ENCODE measurements at regions not wholly inside any gene's neighbourhood (a gene's known extent, or its start where the extent isn't known, plus 50 kb on each side); places are given as distances from the start of the nearest gene placed in this dataset.

- ATAC-seq = peak; percentile 44
- intact Hi-C loops (cut with DNase I) = no loop called here
- peak overlapping the region; percentile 6 to 17 for H3K4me3 ChIP-seq
- peak overlapping the region; percentile 57 to 63 for H3K27ac ChIP-seq
- H3K36me3 ChIP-seq = no peaks in the 10 kb centered on the region
- no peak for TF ChIP-seq CTCF (IDR thresholded peaks at IDR 0.05)
- no peaks in the 10 kb centered on the region for H3K9me3 ChIP-seq
- peaks cover 0 to 12% of the 10 kb centered on the region in 2 donors for H3K27me3 ChIP-seq
- H3K4me1 ChIP-seq = peaks cover 0 to 16% of the 10 kb centered on the region in 2 donors
- peak in 2 of 4 donors; percentile 55 to 69 for DNase-seq
These were observed 180.6 kb downstream of the FOXA2 start for GRCh38 chr20:22403632-22404361.

DNA sequence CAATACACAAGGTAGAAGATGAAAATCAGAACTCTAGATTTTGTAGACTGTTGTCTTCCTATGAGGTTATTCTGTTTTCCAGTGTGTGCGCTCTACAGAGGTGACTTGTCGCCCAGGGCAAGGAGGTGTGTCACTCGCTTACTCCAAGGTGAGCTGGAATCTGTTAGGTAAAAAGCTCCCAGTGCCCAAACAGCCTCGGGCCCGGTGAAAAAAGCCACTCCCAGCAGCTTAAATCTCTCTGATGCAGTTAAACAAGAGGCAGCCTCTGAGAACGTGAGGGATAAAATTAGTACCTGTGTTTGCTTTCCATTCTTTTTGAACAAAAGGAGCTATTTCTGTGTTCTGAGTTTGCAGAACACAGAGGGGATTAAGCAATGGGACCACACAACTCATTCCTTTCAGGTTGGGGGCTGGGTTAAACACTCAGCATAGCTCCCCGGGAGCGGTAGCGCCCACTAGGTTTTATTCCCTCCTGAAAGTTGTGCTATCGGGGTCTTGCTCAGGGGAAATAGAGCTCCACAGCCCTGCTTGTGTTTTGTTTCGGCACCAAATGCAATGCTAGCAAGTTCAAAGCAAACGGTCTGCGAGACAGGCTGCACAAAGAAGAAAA, 181.2 kb downstream of the FOXA2 start:
- ATAC-seq = peak; percentile 82
- Histone ChIP-seq H3K27me3 (peaks cover 0 to 12% of the 10 kb centered on the region in 2 donors), H3K9me3 (no peaks in the 10 kb centered on the region), H3K4me3 (peak overlapping the region; percentile 6 to 17), H3K27ac (peak overlapping the region; percentile 57 to 63), H3K36me3 (no peaks in the 10 kb centered on the region), H3K4me1 (peaks cover 0 to 16% of the 10 kb centered on the region in 2 donors)
- intact Hi-C loops (cut with DNase I) = no loop called here
- peak in 3 of 4 donors; percentile 28 to 52 (median 51) for DNase-seq
- no peak for TF ChIP-seq CTCF (IDR thresholded peaks at IDR 0.05)

GRCh38 chr20:22402550-22402949, 181.8 kb downstream of the FOXA2 start:
- Histone ChIP-seq H3K36me3 (no peaks in the 10 kb centered on the region), H3K4me3 (no peak overlapping the region), H3K27me3 (peaks cover 0 to 12% of the 10 kb centered on the region in 2 donors), H3K4me1 (peaks cover 0 to 16% of the 10 kb centered on the region in 2 donors), H3K27ac (no peak overlapping the region), H3K9me3 (no peaks in the 10 kb centered on the region)
- intact Hi-C loops (cut with DNase I) = no loop called here
- ATAC-seq = no peak
- TF ChIP-seq CTCF (IDR thresholded peaks at IDR 0.05) = no peak
- no peak for DNase-seq

GRCh38 chr20:22400440-22400839, 183.9 kb downstream of the FOXA2 start:
- Histone ChIP-seq H3K36me3 (no peaks in the 10 kb centered on the region), H3K4me1 (peaks cover 0 to 16% of the 10 kb centered on the region in 2 donors), H3K27ac (no peak overlapping the region), H3K4me3 (no peak overlapping the region), H3K27me3 (peaks cover 0 to 12% of the 10 kb centered on the region in 2 donors), H3K9me3 (no peaks in the 10 kb centered on the region)
- no peak for DNase-seq
- intact Hi-C loops (cut with DNase I) = no loop called here
- ATAC-seq = no peak
- TF ChIP-seq CTCF (IDR thresholded peaks at IDR 0.05) = no peak

DNA sequence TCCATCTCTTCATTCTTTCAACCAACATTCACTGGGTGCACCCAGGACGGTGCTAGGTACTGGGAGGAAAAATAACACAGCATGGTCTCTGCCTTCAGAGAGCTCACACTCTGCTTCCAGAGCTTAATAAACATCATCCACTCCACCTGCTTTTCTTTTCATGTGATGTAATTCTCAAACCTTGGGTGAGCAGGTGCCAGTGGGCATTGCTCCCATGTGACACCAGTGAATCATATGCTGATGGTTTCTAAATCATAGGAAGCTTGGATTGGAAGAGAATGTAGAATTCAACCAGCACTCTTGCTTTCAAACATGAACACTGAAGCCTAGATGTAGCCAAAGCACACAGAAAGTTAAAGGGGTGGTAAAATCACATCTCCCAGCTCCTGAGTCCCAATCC, 189.8 kb downstream of the FOXA2 start:
- intact Hi-C loops (cut with DNase I) = no loop called here

More for the DNA sequence above, 189.8 kb downstream of the FOXA2 start:
- TF ChIP-seq CTCF (IDR thresholded peaks at IDR 0.05) = no peak
- Histone ChIP-seq H3K36me3 (no peaks in the 10 kb centered on the region), H3K27ac (no peak overlapping the region), H3K4me3 (no peak overlapping the region), H3K27me3 (no peaks in the 10 kb centered on the region), H3K4me1 (no peaks in the 10 kb centered on the region), H3K9me3 (no peaks in the 10 kb centered on the region)
- no peak for ATAC-seq
- no peak for DNase-seq

Data from left lung (tissue), 4 donors.